Astrocyte (in vitro differentiated cells and primary cell): ENCODE measurements at regions not wholly inside any gene's neighbourhood (a gene's known extent, or its start where the extent isn't known, plus 50 kb on each side); places are given as distances from the start of the nearest gene placed in this dataset.

ENCODE experiments used
- DNase-seq: peaks from one replicate; pipeline ENCODE4 v3.0.0-alpha.2; 2010; ENCODE audit warnings: low read depth
- FAIRE-seq: peaks from 2 replicates; lab custom pipeline; 2011; peaks lifted over from hg19 to GRCh38; lab: Jason Lieb, UNC
- H2AFZ ChIP-seq: 2 replicates; pipeline ENCODE4 v1.6.0; 2012; ENCODE audit warnings: low read depth, low read length, inconsistent platforms
- H3K27ac ChIP-seq: 2 replicates; pipeline ENCODE4 v1.5.1; 2011; ENCODE audit warnings: low read depth, low read length, inconsistent platforms
- H3K27me3 ChIP-seq: 2 replicates; pipeline ENCODE4 v1.6.0; 2011; ENCODE audit warnings: low read length, inconsistent platforms; ENCODE audit not compliant: insufficient read depth
- H3K36me3 ChIP-seq: 2 replicates; pipeline ENCODE4 v1.5.1; 2011; ENCODE audit warnings: low read length, inconsistent platforms; ENCODE audit not compliant: insufficient read depth
- H3K4me1 ChIP-seq: 2 replicates; pipeline ENCODE4 v1.5.1; 2011; ENCODE audit warnings: low read length, inconsistent platforms; ENCODE audit not compliant: insufficient read depth
- H3K4me2 ChIP-seq: 2 replicates; pipeline ENCODE4 v1.6.0; 2012; ENCODE audit warnings: low read length, inconsistent platforms
- H3K4me3 ChIP-seq: 2 replicates; pipeline ENCODE4 v1.5.1; 2011; ENCODE audit warnings: low read depth, mild to moderate bottlenecking, low read length, inconsistent platforms; ENCODE audit not compliant: insufficient read depth
- H3K79me2 ChIP-seq: 2 replicates; pipeline ENCODE4 v1.6.0; 2012; ENCODE audit warnings: mild to moderate bottlenecking, low read length, inconsistent platforms; ENCODE audit not compliant: insufficient read depth
- H3K9ac ChIP-seq: 2 replicates; pipeline ENCODE4 v1.6.0; 2012; ENCODE audit warnings: mild to moderate bottlenecking, low read length, inconsistent platforms
- H3K9me3 ChIP-seq: 2 replicates; pipeline ENCODE4 v1.5.1; 2012; ENCODE audit warnings: low read depth, mild to moderate bottlenecking, low read length, inconsistent platforms; ENCODE audit not compliant: insufficient read depth
- H4K20me1 ChIP-seq: 2 replicates; pipeline ENCODE4 v1.6.0; 2012; ENCODE audit warnings: low read length, inconsistent platforms; ENCODE audit not compliant: insufficient read depth
- H3K27ac Mint-ChIP-seq: one replicate; pipeline ENCODE4 v1.8.0; 2021; ENCODE audit warnings: mild to moderate bottlenecking, mixed read lengths; ENCODE audit not compliant: unreplicated experiment
- H3K27me3 Mint-ChIP-seq: one replicate; pipeline ENCODE4 v1.8.0; 2021; ENCODE audit warnings: low read depth, mixed read lengths; ENCODE audit not compliant: unreplicated experiment
- H3K36me3 Mint-ChIP-seq: one replicate; pipeline ENCODE4 v1.8.0; 2021; ENCODE audit warnings: low read depth, mixed read lengths; ENCODE audit not compliant: unreplicated experiment
- H3K4me1 Mint-ChIP-seq: one replicate; pipeline ENCODE4 v1.8.0; 2021; ENCODE audit warnings: low read depth, mixed read lengths; ENCODE audit not compliant: unreplicated experiment
- H3K4me3 Mint-ChIP-seq: one replicate; pipeline ENCODE4 v1.8.0; 2021; ENCODE audit warnings: mild to moderate bottlenecking, moderate library complexity, mixed read lengths; ENCODE audit not compliant: unreplicated experiment
- H3K9me3 Mint-ChIP-seq: one replicate; pipeline ENCODE4 v1.8.0; 2021; ENCODE audit warnings: mild to moderate bottlenecking, mixed read lengths; ENCODE audit not compliant: unreplicated experiment
- CTCF ChIP-seq: IDR thresholded peaks from 2 replicates; pipeline ENCODE4 v1.5.1; 2011; ENCODE audit warnings: low read depth, mild to moderate bottlenecking, inconsistent platforms, low read length, moderate library complexity; ENCODE audit not compliant: insufficient read depth
- EZH2 ChIP-seq: IDR thresholded peaks from 2 replicates; pipeline ENCODE4 v1.6.1; 2012; ENCODE audit warnings: mild to moderate bottlenecking, low read length, inconsistent platforms; ENCODE audit not compliant: insufficient read depth

DNA sequence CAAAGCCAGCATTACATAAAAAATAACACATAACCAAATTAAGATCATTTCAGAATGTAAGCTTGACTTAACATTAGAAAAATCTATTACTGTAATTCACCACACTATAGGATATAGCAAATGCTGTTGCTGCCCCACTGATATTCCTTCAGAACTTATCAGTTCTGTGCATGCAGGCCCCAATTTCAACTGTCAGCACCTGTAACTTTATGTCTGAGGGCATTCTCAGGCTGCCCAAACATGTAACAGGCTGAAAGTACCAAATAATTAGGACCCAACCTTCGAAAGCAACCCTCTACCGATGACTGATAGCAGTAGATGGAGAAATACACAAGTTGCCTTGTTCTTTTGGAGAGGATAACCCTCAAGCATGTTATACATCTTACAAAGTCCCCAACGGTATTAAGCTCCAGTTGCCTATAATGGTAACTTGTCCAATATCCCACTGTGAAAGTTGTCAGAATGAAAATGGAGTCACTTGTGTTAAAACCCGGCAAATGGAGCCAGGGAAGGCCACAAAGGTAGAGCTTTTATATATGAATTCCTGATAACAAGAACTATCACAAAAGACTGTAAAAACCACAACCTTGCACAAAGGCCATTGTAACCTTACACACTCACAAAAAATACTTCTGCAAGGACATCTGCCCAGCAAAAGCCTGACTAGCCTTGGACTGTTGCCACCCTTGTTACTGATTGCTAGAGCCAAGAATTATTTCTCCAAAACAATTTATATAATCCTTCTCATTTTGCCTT, 66.9 kb upstream of the ZNF746 start:
- Histone ChIP-seq H3K36me3 (peaks cover 19% of the 10 kb centered on the region), H3K4me3 (no peak overlapping the region), H3K4me1 (no peaks in the 10 kb centered on the region), H3K9ac (no peak overlapping the region), H3K27ac (no peak overlapping the region), H3K4me2 (no peak overlapping the region), H2AFZ (no peak overlapping the region), H3K27me3 (no peaks in the 10 kb centered on the region), H3K79me2 (peaks cover 27% of the 10 kb centered on the region), H4K20me1 (peaks cover 5% of the 10 kb centered on the region), H3K9me3 (peaks cover 4% of the 10 kb centered on the region)
- DNase-seq (no peak), FAIRE-seq (no peak)
- Mint-ChIP-seq H3K27me3 (no peaks in the 10 kb centered on the region), H3K4me1 (peaks cover 68% of the 10 kb centered on the region), H3K9me3 (peaks cover 2% of the 10 kb centered on the region), H3K27ac (no peak overlapping the region), H3K36me3 (peaks cover 31% of the 10 kb centered on the region), H3K4me3 (no peak overlapping the region)
- TF ChIP-seq CTCF, result no peak
- no peak for TF ChIP-seq EZH2

- no peak overlapping the region for H3K4me2 ChIP-seq
Observed at GRCh38 chr7:149562602-149563001, 65.0 kb upstream of the ZNF746 start.

More at GRCh38 chr7:149562602-149563001, 65.0 kb upstream of the ZNF746 start:
- Histone ChIP-seq H3K36me3 (peaks cover 22% of the 10 kb centered on the region), H3K9ac (no peak overlapping the region), H3K4me3 (no peak overlapping the region), H3K4me1 (no peaks in the 10 kb centered on the region), H4K20me1 (peaks cover 10% of the 10 kb centered on the region), H3K27ac (no peak overlapping the region), H3K79me2 (peaks cover 24% of the 10 kb centered on the region), H3K27me3 (no peaks in the 10 kb centered on the region), H2AFZ (no peak overlapping the region), H3K9me3 (no peaks in the 10 kb centered on the region)
- DNase-seq (peak; percentile 64), FAIRE-seq (no peak)
- Mint-ChIP-seq H3K9me3 (peaks cover 2% of the 10 kb centered on the region), H3K4me1 (peaks cover 61% of the 10 kb centered on the region), H3K36me3 (peaks cover 40% of the 10 kb centered on the region), H3K4me3 (no peak overlapping the region), H3K27me3 (no peaks in the 10 kb centered on the region), H3K27ac (peak overlapping the region; percentile 96)
- no peak for TF ChIP-seq CTCF
- no peak for TF ChIP-seq EZH2
